ENCODE measurements at regions not wholly inside any gene's neighbourhood (a gene's known extent, or its start where the extent isn't known, plus 50 kb on each side); places are given as distances from the start of the nearest gene placed in this dataset.

DNA sequence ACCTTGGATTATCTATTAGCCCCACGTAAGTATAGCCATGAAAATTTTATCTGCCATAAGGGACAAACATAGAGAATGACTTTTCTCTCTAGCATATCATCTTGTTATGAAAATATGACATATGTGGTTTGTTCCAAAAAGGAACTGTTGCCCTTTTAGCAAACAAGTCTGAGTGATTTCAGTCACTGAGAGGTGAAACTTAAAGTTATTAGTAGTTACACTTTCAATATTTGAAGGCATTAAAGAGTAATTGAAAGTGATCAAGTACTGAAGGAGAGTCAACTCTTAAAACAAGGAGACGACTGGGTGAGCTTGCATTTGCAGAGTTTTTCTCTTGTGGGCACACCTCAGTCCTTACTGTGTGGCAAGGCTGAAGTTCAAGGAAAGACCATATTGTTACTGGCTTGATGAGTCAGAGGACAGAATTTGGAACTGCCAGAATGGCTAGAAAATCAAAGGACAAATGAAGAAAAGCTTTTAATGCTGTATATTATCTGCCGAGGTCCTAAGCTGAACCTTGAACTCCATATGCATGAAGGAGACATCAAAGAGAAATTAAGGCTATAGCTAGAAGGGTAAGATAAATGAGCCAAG is 205.1 kb upstream of the EMCN start:
- no peak for TF ChIP-seq MAX (IDR thresholded peaks at IDR 0.05; ENCODE audit: low read depth, low read length)
- TF ChIP-seq, protein P1, sequence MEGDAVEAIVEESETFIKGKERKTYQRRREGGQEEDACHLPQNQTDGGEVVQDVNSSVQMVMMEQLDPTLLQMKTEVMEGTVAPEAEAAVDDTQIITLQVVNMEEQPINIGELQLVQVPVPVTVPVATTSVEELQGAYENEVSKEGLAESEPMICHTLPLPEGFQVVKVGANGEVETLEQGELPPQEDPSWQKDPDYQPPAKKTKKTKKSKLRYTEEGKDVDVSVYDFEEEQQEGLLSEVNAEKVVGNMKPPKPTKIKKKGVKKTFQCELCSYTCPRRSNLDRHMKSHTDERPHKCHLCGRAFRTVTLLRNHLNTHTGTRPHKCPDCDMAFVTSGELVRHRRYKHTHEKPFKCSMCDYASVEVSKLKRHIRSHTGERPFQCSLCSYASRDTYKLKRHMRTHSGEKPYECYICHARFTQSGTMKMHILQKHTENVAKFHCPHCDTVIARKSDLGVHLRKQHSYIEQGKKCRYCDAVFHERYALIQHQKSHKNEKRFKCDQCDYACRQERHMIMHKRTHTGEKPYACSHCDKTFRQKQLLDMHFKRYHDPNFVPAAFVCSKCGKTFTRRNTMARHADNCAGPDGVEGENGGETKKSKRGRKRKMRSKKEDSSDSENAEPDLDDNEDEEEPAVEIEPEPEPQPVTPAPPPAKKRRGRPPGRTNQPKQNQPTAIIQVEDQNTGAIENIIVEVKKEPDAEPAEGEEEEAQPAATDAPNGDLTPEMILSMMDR (IDR thresholded peaks at IDR 0.05; ENCODE audit: low read depth, low read length): no peak
- no peak for TF ChIP-seq POLR2A (IDR thresholded peaks at IDR 0.05; ENCODE audit: extremely low read depth, insufficient read length)
- TF ChIP-seq MYC (IDR thresholded peaks at IDR 0.05; ENCODE audit: low read depth, low read length): no peak
